Adrenal gland (tissue), 9 donors: ENCODE measurements at regions not wholly inside any gene's neighbourhood (a gene's known extent, or its start where the extent isn't known, plus 50 kb on each side); places are given as distances from the start of the nearest gene placed in this dataset.
"Not testable (repeated sequence)": the region's sequence is repeated elsewhere in the genome, so short reads cannot be mapped to it uniquely, and the experiment has no call there.

Source experiments
- DNase-seq, 7 donors: peaks; one replicate each; pipeline ENCODE4 v3.0.0-alpha.2; 2019 to 2020
- H3K27ac ChIP-seq, 5 donors: fragments of 200-600 bp; sonication (generic) in 4 of 5; 1 replicate in 3 of 5; 2 replicates in 2 of 5; pipeline versions ENCODE4 v1.5.1 to v1.8.0; 2016 to 2020; ENCODE audit warnings: mild to moderate bottlenecking in 1 of 5
- H3K27me3 ChIP-seq: fragments of 200-600 bp; 2 replicates; pipeline ENCODE4 v1.8.0; 2021
- H3K36me3 ChIP-seq, 2 donors: fragments of 200-600 bp; replicated peaks in 1 of 2; 1 replicate in 1 of 2; 2 replicates in 1 of 2; pipeline versions ENCODE4 v1.5.1 to v1.8.0; 2018 to 2022
- H3K4me1 ChIP-seq, 2 donors: fragments of 200-600 bp; replicated peaks in 1 of 2; 1 replicate in 1 of 2; 2 replicates in 1 of 2; pipeline versions ENCODE4 v1.5.1 to v1.8.0; 2018 to 2021
- H3K4me3 ChIP-seq, 4 donors: fragments of 200-600 bp; sonication (generic) in 3 of 4; one replicate each; pipeline ENCODE4 v1.5.1; 2016 to 2018
- H3K9me3 ChIP-seq, 3 donors: fragments of 200-600 bp; sonication (generic) in 1 of 3; replicated peaks in 1 of 3; 1 replicate in 2 of 3; 2 replicates in 1 of 3; pipeline versions ENCODE4 v1.5.1 to v1.8.0; 2016 to 2021
- CTCF ChIP-seq, 6 experiments: fragments of 450-650 bp in 4 of 6; fragments of 200-600 bp in 2 of 6; sonication (generic) in 1 of 6; IDR thresholded peaks; 1 replicate in 5 of 6; 2 replicates in 1 of 6; pipeline versions ENCODE4 v1.5.1 to v1.8.0; 2016 to 2021; ENCODE audit warnings: antibody characterized with exemption in 6 of 6, mild to moderate bottlenecking in 2 of 6, moderate library complexity in 1 of 6
- POLR2A ChIP-seq, 2 donors: fragments of 450-650 bp; IDR thresholded peaks; one replicate each; pipeline ENCODE4 v1.6.1; 2017; ENCODE audit warnings: antibody characterized with exemption in 2 of 2, mild to moderate bottlenecking in 2 of 2, moderate library complexity in 1 of 2
- WGBS, 4 donors: extraction: QIAGEN DNeasy Blood & Tissue Kit in 2 of 4; methylation state at CpG; one replicate each; pipeline versions ENCODE4 v1.1.5 to v1.1.7; 2013 to 2017; 5-methylcytosine and 5-hydroxymethylcytosine counted together
- intact Hi-C, 2 donors: fragments of 100-400 bp; cut with DNase I; formaldehyde crosslinking; loops; one replicate each; pipeline versions ENCODE4 v1.14.1 to v1.15.0; 2022 to 2023
- donor health status: healthy with polysubstance abuse.
- donor health status: Bipolar disorder and iron deficiency.
- donor health status: DM: yes; HTN: yes; CAD: no.
- donor health status: DM: no; HTN: no; CAD: no.
- donor health status: DM: no; HTN: no; CAD: no.

GRCh38 chr13:44688652-44689051 is 112.5 kb upstream of the TSC22D1 start:
- intact Hi-C loops = no loop called here
- DNase-seq = no peak
- no peaks in the 10 kb centered on the region for H3K36me3 ChIP-seq
- H3K9me3 ChIP-seq = no peaks in the 10 kb centered on the region
- H3K27ac ChIP-seq = no peak overlapping the region
- H3K4me3 ChIP-seq = no peak overlapping the region
- H3K27me3 ChIP-seq = no peaks in the 10 kb centered on the region
- TF ChIP-seq CTCF (IDR thresholded peaks at IDR 0.05) = no peak
- no peak for TF ChIP-seq POLR2A (IDR thresholded peaks at IDR 0.05)
- no peaks in the 10 kb centered on the region for H3K4me1 ChIP-seq

- intact Hi-C loops = no loop called here
- H3K4me1 ChIP-seq = no peaks in the 10 kb centered on the region
- H3K27me3 ChIP-seq = no peaks in the 10 kb centered on the region
- H3K27ac ChIP-seq = no peak overlapping the region
- 96 to 98% (median 97%) methylated on average over 4 of the region's 4 CpGs for WGBS, 4 donors
- no peaks in the 10 kb centered on the region for H3K9me3 ChIP-seq
- DNase-seq = no peak
- no peak for TF ChIP-seq CTCF (IDR thresholded peaks at IDR 0.05)
- no peak for TF ChIP-seq POLR2A (IDR thresholded peaks at IDR 0.05)
- no peaks in the 10 kb centered on the region for H3K36me3 ChIP-seq
- no peak overlapping the region for H3K4me3 ChIP-seq
Measured at GRCh38 chr13:44686531-44686934, 110.4 kb upstream of the TSC22D1 start.

GRCh38 chr13:44685641-44686040 is 109.5 kb upstream of the TSC22D1 start:
- Histone ChIP-seq H3K9me3 (no peaks in the 10 kb centered on the region), H3K27me3 (no peaks in the 10 kb centered on the region), H3K36me3 (no peaks in the 10 kb centered on the region), H3K27ac (no peak overlapping the region), H3K4me3 (no peak overlapping the region), H3K4me1 (no peaks in the 10 kb centered on the region)
- DNase-seq = no peak
- WGBS, 4 donors = 48 to 56% (median 51%) methylated on average over 3 of the region's 3 CpGs
- TF ChIP-seq CTCF (IDR thresholded peaks at IDR 0.05) (no peak), POLR2A (IDR thresholded peaks at IDR 0.05) (no peak)
- intact Hi-C loops = no loop called here

GRCh38 chr13:44682416-44682815 is 106.3 kb upstream of the TSC22D1 start:
- H3K36me3 ChIP-seq, H3K27ac ChIP-seq, H3K27me3 ChIP-seq, H3K9me3 ChIP-seq, H3K4me1 ChIP-seq, DNase-seq, H3K4me3 ChIP-seq, intact Hi-C loops: not testable (repeated sequence)
- WGBS, 4 donors = 96 to 100% (median 96%) methylated on average over 4 to 29 of the region's 35 CpGs; no CpG with 5 or more reads in 1 of the 4 donors

GRCh38 chr13:44680746-44681355 is 104.7 kb upstream of the TSC22D1 start:
- intact Hi-C loops = no loop called here
- no peaks in the 10 kb centered on the region for H3K9me3 ChIP-seq
- H3K27me3 ChIP-seq = no peaks in the 10 kb centered on the region
- no peak overlapping the region for H3K27ac ChIP-seq
- TF ChIP-seq POLR2A (IDR thresholded peaks at IDR 0.05) = no peak
- no peak for TF ChIP-seq CTCF (IDR thresholded peaks at IDR 0.05)
- no peak for DNase-seq
- H3K4me1 ChIP-seq = no peaks in the 10 kb centered on the region
- H3K4me3 ChIP-seq = no peak overlapping the region
- no peaks in the 10 kb centered on the region for H3K36me3 ChIP-seq
